ENCODE measurements at regions not wholly inside any gene's neighbourhood (a gene's known extent, or its start where the extent isn't known, plus 50 kb on each side); places are given as distances from the start of the nearest gene placed in this dataset.

DNA sequence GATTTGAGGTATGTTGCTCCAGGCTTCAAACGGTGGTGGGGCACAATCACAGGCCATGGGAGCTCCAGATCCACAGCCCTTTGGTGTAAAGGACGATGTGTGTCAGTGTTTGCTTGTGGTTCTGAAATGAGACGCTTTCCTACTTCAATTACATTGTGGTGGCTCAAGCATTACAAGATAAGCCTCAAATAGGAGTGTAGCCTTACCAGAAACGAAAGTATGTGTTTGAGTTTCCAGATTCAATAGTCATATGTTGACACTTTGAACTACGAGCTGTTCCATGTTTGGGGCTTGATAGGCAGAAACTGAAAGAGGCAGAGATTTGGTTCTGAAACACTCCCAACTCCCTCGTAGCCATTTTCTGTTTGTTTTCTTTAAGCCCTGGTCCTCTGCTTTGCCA is 187.1 kb downstream of the MYLK4 start:
- DNase-seq (ENCODE audit: extremely low read depth in 1 of 2, low read depth in 1 of 2): peak in 1 of 2 donors; percentile 11

DNA sequence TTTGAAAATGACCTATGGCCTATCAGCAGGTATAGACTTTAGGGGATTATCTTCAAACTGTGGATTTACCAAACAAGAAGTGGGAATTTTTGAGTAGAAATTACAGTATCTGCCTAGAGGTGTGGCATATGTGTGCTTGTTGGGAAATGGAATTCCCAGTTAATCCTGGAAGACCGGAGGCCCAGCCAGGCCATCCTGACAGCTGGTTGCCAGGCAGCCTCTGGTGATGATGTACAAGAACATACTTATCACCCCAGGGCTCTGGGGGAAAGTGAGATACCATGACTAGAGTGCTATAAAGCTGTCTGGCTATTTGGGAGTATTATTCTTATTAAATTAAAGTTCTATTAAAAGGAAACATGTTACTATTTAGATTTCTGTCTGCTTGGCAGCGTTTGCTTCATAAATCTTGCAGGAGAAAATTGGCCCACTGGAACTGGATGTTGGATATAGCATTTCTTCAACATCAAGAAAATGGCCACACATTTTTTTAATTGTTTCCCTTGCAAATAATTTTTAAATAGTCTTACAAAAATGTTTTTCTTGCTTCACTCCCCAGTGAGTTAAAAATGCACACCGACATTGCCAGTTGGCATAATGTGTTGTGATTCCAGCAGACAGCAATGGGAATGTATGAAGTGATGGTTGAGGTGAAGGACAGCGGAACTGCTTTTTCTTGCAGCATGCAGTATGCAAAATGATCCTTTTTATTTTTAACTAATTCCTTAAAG is 187.8 kb downstream of the MYLK4 start:
- no peak for DNase-seq (ENCODE audit: extremely low read depth in 1 of 2, low read depth in 1 of 2)

DNA sequence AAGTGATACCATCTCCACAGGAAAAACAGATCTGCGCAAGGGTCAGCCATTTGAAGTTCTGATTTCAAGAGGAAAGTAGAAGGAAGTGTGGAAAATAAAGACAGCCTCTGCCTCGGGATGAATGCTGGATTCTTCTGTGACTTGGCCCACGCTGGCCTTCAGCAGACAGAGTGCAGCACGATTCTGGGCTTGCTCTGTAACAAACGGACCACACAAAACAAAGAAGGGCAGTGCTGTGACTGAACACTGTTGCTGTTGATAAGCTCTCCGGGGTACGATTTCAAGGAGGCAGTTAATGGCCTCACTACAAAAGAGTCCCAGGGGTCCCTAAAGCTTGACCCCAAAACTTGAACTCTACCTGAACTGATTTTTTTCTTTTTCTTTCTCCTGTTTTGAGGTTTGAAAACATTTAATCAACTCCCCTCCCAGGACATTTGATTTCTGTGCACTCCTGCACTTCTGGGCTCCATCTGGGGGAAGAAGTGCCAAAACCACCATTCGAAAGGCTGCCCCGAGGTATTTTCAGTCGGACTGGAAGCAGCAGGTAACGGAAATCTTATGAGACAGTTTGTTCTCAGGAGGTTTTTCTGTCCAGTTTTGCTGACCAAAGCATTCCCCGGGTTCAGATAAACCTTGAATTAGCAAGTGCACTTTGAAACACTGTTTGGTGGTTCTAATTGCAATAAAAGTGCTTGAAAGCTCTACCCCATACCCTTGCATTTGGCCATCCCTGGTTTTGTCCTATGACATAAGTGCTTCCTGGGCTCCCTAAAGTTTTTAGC is 189.6 kb downstream of the MYLK4 start:
- DNase-seq (ENCODE audit: extremely low read depth in 1 of 2, low read depth in 1 of 2): no peak

DNA sequence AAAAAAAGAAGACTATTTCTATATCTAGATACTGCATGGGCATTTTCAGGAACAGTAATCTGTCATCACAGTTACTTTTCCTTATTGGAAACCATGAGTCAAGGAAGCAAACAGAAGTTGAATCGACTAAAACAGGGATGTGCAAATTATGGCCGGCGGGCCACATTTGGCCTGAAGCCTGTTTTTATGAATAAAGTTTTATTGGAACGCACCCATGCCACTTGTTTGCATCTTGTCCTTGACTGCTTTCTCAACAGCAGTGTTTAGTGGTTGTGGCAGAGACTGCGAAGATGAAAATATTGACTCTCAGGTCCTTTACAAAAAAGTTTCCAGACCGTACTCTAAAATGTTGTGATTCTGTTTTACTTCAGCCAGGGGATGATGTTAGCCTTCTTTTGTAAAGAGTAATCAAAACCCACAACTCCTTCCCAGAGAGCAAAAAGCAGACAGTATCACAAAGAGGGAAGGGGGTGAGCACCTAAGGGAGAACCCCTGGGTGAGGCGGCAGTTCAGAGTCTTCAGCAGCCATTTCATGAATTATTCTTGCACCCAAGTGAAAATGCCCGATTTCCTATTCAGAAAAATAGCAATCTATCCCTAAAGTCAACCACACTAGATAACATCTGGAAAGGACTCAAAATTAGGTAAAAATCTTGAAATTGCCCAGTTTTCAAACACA is 190.4 kb downstream of the MYLK4 start:
- DNase-seq (ENCODE audit: extremely low read depth in 1 of 2, low read depth in 1 of 2): no peak

DNA sequence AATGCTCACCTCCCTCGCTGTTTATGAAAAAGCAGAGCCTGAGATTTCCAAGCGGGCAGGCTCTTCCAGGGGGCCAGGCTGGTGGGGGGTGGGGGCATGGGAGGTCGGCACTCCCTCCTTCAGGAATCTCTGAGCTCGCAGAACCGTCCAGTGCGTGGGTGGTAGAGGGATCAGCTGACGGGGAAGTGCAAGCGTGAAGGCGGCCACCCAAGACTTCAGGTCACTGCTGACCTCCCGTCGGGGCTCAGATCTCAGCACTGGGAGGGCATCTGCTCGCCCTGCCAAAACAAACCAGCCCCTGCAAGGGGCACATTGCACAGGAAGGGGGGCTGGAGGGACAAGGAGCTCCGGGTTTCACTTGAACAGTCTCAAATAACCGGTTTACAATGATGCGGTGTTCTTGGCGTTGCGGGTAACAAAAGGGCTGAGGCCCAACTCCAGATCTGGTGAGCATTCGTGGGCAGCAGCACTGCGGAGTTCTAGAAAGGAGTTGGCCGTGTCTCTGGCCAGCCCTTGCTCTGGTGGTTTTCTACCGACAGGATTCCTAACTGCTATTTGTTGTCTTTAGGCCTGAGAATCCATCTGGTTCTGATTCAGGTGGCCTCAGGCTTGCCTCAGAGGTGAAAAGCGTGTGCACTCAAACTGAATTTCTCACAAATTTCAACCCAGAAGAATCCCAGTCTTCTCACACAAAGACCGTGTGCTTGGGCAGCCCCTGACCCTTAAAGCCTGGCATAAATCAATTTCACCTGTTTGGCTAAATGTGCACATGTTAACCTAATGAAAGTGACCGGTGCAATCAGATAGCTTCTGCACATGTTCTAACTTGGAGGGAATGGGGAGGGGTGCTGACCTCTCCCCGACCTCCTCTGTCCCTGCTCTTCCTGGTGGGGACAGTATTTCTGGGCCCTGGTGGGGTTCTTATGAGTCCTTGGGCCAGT is 191.6 kb downstream of the MYLK4 start:
- DNase-seq (ENCODE audit: extremely low read depth in 1 of 2, low read depth in 1 of 2): no peak

DNA sequence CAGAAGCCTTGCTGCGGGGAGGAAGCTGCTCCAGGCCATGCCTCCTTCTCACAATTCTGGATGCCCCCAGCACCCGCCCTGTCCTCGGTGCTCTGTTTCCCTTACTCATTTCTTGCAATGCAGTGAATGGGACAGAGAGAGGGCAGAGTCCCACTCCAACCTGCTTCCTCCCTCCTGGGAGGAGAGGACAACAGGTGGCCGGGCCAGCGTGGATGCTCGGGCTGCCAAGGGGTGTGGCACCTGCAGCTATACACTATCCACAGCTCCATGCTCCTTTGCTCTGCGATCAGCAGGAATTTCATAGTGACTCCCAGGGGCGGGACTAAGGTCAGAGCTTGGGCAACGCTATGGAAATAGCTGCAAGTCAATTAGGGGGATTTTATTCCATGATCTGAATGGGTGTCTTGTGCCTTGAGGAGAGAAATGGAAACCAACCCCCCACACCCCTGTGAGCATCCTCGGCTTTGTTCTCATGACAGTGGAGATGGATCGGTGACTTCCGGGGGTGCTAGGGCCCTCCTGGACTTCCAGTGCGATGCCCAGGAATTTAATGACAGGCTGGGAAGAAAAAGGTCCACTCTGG is 192.5 kb downstream of the MYLK4 start:
- DNase-seq (ENCODE audit: extremely low read depth in 1 of 2, low read depth in 1 of 2): no peak

DNA sequence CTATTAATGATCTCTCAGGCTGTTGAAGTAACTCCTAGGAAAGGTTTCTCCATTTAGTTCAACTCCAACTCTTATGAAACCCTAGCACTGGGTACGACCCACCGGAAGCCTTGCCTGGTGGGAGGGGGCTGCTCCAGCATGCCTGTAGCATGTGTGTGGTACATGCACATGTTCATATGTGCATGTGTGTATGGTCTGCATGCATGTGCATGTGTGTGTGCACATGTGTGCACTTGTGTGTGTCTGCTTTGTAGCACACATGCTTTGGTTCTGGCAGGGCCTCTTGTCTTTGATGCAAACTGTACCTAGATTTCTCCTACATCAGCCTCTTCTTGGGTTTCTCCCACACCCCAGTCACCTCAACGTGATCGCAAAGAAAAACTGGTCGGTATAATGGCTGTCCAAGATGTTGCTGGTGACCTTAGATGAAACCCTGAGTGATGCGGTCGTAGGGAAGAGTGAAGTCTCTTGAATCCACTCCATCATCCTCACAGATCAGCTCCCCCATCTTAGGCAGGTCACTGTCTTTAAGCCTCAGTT is 193.5 kb downstream of the MYLK4 start:
- DNase-seq (ENCODE audit: extremely low read depth in 1 of 2, low read depth in 1 of 2): no peak

DNA sequence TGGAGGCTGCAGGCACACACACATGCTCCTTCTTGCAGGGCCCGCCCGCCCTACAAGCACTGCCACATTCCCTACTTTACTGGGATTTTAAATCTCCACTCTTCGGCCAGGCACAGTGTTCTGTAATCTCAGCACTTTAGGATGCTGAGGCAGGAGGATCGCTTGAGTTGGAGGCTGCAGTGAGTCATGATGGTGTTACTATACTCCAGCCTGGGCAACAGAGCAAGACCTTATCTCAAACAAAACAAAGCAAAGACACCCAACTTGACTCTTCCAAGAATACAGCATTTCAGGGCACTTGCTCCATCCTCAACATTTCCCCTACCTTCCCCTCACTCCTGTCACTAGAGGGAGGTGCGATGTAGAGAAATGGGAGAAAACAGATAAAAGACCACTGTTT is 194.0 kb downstream of the MYLK4 start:
- DNase-seq (ENCODE audit: extremely low read depth in 1 of 2, low read depth in 1 of 2): no peak

DNA sequence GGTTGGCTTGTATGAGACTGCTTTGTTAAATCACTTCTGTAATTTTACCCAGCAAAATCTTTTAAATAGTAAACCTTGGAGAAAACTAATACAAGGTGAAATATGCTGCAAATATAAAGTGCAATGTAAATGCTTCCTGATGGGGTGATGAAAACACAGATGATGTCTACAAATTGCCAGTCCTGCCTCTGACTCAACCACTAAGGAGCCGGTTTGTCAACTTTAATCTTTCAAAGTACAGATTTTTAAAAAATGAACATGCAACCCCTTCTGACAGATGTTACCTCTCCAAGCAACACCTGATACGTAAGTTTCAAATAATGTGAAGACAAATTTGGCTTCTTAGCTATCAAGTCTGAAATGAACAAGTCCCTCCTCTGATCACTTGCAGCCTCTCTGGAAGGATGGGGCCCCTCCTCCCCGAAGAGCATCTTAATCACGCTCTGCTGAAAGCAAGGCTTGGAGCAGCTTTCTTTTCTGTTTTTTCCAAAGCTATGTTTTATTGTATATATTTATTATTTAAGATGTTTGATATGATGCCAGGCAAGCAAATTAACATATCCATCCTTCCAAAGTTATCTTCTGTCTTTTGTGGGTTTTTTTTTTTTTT is 196.0 kb downstream of the MYLK4 start:
- DNase-seq (ENCODE audit: extremely low read depth in 1 of 2, low read depth in 1 of 2): no peak

DNA sequence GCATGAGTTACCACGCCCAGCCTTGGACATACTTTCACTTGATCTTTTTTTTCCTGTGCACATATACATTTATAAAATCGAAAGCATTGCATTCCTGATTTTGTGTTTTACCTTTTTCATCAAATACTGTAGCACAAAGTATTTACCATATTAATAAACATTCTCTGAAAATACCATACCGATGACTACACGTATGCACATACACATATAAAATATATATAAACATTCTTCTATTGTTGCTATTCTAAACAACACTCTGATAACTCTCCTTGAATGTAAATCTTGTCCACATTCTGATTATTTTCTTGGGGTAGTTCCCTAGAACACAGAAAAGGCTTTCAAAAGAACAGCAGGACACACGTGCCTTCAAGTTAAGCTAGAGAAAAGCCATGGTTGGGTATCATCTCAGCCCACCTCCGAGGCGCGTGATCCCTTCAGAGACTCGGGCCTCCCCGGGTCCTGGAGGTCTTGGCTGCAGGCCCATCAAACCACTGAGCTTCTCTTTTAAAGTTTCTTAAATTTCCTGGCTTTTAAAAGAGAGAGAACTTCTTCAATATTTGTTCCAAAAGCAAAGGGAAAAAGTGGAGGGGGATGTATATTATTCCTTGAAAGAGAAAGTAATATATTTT is 198.1 kb downstream of the MYLK4 start:
- no peak for DNase-seq (ENCODE audit: extremely low read depth in 1 of 2, low read depth in 1 of 2)

DNA sequence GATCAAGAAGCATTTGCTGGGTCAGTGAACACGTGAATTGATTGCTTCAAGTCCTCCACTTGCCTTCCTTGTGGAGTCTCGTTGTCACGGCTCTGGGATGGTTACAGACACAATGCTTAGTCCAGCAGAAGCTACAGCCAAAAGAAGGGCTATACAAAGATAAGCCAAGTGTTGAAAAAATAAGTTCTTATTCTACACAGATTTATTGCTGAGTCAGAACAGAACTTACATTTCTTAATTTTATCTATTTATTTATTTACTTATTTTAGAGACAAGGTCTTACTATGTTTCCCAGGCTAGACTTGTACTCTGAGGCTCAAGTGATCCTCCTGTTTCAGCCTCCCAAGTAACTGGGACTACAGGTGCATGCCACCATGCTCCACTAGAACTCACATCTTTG is 199.0 kb downstream of the MYLK4 start:
- DNase-seq (ENCODE audit: extremely low read depth in 1 of 2, low read depth in 1 of 2): no peak

DNA sequence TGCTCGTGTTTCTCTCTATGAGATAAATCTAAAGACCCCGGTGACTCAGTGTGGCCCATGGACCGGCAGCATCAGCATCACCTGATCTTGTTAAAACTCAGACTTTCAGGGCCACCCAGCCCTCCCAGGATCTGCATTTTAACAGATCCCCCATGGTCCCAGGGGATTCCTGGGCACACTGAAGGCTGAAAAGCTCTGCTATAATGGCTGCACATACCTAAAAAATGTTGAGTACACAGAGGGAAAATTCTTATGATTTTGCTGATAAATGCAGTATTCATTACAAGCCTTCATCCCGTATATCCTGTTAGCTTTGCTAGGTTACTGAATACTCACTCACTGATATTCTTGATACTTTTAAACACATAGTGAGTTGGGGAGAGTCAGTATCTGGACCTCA is 200.5 kb downstream of the MYLK4 start:
- no peak for DNase-seq (ENCODE audit: extremely low read depth in 1 of 2, low read depth in 1 of 2)

DNA sequence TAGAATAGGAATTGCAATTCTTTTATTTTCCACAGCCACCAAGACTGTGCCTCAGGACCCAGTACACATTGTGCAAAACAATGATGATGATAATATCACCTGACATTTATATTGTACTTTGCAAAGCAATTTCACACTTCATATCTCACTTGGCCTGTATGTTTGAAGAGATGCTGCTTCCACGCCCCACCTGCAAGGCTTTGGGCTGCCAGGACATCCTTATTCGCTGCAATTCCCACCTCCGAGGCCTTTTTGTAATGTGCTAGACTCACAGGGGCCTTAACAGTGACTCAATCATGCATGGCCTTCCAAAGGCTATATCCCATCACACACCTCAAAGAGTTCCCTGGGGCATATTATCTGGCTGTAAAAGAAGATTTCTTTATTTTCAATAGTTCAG is 200.9 kb downstream of the MYLK4 start:
- no peak for DNase-seq (ENCODE audit: extremely low read depth in 1 of 2, low read depth in 1 of 2)

DNA sequence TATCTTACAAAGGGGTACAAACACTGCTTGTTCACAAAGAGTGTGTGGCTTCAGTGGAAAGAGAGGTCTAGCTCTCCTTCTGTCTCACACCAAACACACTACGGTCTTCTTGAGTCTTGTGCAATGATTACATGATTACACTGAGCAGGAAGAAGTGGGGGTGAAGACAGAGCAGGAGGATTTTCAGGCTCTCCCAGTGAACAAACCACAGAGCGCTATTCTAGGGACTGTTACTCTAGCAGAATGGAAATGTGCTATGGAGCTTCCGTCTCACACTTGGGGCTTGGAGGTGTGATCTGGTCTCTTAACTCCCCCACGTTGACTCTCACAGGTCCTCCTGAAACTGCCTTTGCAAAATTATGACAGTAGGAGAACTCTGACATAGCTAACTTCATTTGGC is 203.4 kb downstream of the MYLK4 start:
- DNase-seq (ENCODE audit: extremely low read depth in 1 of 2, low read depth in 1 of 2): no peak

DNA sequence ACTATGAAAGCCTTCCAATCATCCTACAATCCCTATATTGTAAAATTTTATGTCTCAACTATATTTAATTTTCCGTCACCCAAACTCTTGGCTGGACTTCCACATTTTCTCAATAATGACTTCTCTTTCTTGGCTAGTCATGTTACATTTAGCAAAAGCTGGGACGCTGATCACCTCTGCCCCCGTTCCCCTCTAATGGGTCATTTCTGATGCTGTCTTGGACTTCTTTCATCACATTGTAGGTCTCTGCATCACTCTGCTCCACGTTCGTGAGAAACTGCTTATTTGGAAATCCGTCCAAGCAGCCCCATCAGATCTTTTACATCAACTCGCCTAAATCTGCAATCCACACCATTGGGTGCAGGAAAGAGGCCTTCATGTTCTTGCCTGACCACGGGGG is 203.8 kb downstream of the MYLK4 start:
- DNase-seq (ENCODE audit: extremely low read depth in 1 of 2, low read depth in 1 of 2): no peak

DNA sequence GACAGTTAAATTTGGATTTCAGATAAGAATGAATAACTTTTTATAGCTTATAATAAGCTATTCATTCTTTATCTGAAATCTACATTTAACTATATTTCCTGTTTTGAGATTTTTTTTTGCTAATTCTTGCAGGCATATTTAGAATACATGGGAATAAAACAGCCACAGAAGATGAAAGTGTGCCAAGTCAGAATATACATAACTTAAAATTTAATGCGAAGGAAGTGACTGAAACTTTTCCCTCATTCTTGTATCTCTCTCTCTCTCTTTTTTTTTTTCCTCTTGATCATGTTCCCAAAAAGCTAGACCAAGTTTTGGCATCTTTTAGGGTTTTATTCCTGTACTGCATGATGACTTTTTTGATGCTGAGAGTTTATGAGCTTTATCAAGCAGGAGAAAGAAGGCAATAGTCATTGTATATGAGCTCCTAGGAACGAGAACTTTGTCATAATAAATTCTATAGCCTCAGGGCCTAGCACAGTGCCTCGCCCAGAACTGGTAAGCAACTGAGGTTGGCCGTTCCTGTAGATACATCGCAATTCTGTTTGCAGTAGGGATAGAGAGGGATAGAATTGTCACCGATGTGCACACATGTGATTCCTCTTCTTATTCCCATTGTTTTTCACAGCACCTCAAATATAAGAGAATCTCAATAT is 205.2 kb downstream of the MYLK4 start:
- no peak for DNase-seq (ENCODE audit: extremely low read depth in 1 of 2, low read depth in 1 of 2)

DNA sequence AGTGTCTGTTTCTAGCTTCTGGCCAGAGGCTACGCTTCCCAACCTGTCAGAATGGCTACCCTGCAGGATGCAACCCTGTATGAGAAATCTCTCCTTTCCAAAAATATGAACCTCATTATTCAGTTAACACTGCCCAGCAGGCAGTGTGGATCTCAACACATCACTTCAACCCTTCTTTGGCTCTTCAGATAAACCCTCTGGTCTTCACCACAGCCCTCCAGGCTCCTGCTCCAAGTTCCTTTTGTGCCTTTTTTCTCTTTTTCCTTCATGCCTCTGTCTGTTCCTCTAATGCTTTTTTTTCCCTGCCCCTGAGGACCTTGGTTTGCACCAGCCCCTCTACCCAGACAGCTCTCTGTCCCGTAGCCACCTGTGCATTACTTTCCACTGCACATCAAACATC is 207.4 kb downstream of the MYLK4 start:
- DNase-seq (ENCODE audit: extremely low read depth in 1 of 2, low read depth in 1 of 2): no peak

DNA sequence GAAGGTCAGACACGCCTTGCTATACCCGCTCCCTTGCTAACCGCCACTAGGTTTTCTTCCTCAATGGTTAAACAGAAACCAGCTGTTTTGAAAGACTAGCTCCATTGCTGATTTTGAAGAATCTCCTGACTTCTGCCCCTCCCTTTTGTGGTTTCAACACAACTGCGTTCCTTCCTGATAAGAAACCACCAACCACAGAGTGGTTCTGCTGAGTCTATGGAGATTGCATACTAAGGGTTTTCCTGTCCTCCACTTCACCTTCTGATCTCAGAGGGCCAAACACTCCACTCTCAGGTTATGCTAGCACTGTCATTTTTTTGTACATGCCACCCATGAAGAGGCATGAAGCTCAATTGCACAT is 207.9 kb downstream of the MYLK4 start:
- DNase-seq (ENCODE audit: extremely low read depth in 1 of 2, low read depth in 1 of 2): peak in 1 of 2 donors; percentile 33
